Activated B cell treated with CpG ODN at 0.5 μM for 24 hours (primary cell): ENCODE measurements at regions not wholly inside any gene's neighbourhood (a gene's known extent, or its start where the extent isn't known, plus 50 kb on each side); places are given as distances from the start of the nearest gene placed in this dataset.

Experiments used
- ATAC-seq: fragments of 200-7000 bp; cut with Tn5 transposase; one replicate; pipeline ENCODE4 v1.10.0; 2021; ENCODE audit warnings: low read depth, mild to moderate bottlenecking, moderate library complexity
- CTCF ChIA-PET: fragments of 350-600 bp; sonication (Branson Sonifier 250); formaldehyde crosslinking; loops from one replicate; lab custom pipeline; 2021; ENCODE audit warnings: antibody characterized with exemption; lab: Charles Lee
- POLR2A ChIA-PET: fragments of 350-600 bp; sonication (Branson Sonifier 250); formaldehyde crosslinking; loops from one replicate; lab custom pipeline; 2021; ENCODE audit warnings: antibody characterized with exemption; lab: Charles Lee
- DNase-seq: peaks from one replicate; pipeline ENCODE4 v3.0.0; 2022
- H3K27ac Mint-ChIP-seq: one replicate; pipeline ENCODE4 v1.8.0; 2020; ENCODE audit warnings: mixed read lengths
- H3K27me3 Mint-ChIP-seq: one replicate; pipeline ENCODE4 v1.8.0; 2021; ENCODE audit warnings: mixed read lengths
- H3K36me3 Mint-ChIP-seq: one replicate; pipeline ENCODE4 v1.8.0; 2021; ENCODE audit warnings: low read depth, mixed read lengths
- H3K4me1 Mint-ChIP-seq: one replicate; pipeline ENCODE4 v1.8.0; 2021; ENCODE audit warnings: mixed read lengths
- H3K4me3 Mint-ChIP-seq: one replicate; pipeline ENCODE4 v1.8.0; 2020; ENCODE audit warnings: mild to moderate bottlenecking, mixed read lengths
- H3K9me3 Mint-ChIP-seq: one replicate; pipeline ENCODE4 v1.8.0; 2020; ENCODE audit warnings: mixed read lengths
- CTCF ChIP-seq: fragments of 200-600 bp; IDR thresholded peaks from one replicate; pipeline ENCODE4 v1.8.0; 2022; ENCODE audit warnings: antibody characterized with exemption, mild to moderate bottlenecking
- intact Hi-C: fragments of 100-400 bp; cut with micrococcal nuclease; formaldehyde crosslinking; loops from one replicate; pipeline ENCODE4 v1.15.1; 2024

GRCh38 chr7:10401793-10402192 lies 571.9 kb upstream of the PHF14 start:
- ChIA-PET POLR2A (no interaction called here), CTCF (no interaction called here)
- H3K27me3 Mint-ChIP-seq: no peaks in the 10 kb centered on the region
- no peak overlapping the region for H3K4me3 Mint-ChIP-seq
- ATAC-seq (no peak), DNase-seq (no peak)
- no peaks in the 10 kb centered on the region for H3K36me3 Mint-ChIP-seq
- no peak for TF ChIP-seq CTCF
- intact Hi-C loops: no loop called here
- no peak overlapping the region for H3K27ac Mint-ChIP-seq
- no peaks in the 10 kb centered on the region for H3K4me1 Mint-ChIP-seq
- H3K9me3 Mint-ChIP-seq: peaks cover 18% of the 10 kb centered on the region

- no peak for DNase-seq
- intact Hi-C loops: loop anchor here (2.0 to 5.0 kb wide), 2 partner anchors 476 to 800 kb away; no protein-coding TSS in a partner anchor
- ChIA-PET CTCF (interaction anchor here (1.0 to 1.1 kb wide), 2 partner anchors 9 to 477 kb away, joined by 3 read pairs; no protein-coding TSS in a partner anchor), POLR2A (no interaction called here)
- no peak overlapping the region for H3K4me3 Mint-ChIP-seq
- H3K9me3 Mint-ChIP-seq: no peaks in the 10 kb centered on the region
- H3K36me3 Mint-ChIP-seq: no peaks in the 10 kb centered on the region
- no peaks in the 10 kb centered on the region for H3K27me3 Mint-ChIP-seq
- no peak overlapping the region for H3K27ac Mint-ChIP-seq
- ATAC-seq: no peak
- TF ChIP-seq CTCF: peak; percentile 16
- H3K4me1 Mint-ChIP-seq: no peaks in the 10 kb centered on the region
Observed at GRCh38 chr7:10412422-10413019, 561.2 kb upstream of the PHF14 start.

DNA sequence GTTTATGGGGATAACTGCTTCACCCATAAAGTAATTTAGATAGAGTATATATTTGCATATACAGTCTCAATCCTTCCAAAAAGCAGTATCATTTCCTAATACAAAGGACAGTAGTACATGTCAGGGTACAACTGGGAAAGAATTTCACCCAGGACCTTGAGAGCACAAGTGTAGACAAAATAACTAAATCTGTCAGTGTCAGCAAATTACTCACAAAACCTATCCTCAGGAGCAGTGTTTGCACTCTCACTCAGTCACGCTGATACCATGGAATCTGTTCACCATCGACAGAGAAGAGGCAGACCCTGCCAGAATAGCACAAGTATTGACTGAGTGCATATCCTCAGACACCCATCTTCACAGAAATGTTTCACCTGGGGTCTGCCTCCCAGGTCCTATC lies 554.7 kb upstream of the PHF14 start:
- no peak for TF ChIP-seq CTCF
- DNase-seq (no peak), ATAC-seq (no peak)
- Mint-ChIP-seq H3K27me3 (no peaks in the 10 kb centered on the region), H3K36me3 (no peaks in the 10 kb centered on the region), H3K27ac (no peak overlapping the region), H3K4me3 (no peak overlapping the region), H3K4me1 (no peaks in the 10 kb centered on the region), H3K9me3 (no peaks in the 10 kb centered on the region)
- ChIA-PET POLR2A (no interaction called here), CTCF (no interaction called here)
- intact Hi-C loops: no loop called here

DNA sequence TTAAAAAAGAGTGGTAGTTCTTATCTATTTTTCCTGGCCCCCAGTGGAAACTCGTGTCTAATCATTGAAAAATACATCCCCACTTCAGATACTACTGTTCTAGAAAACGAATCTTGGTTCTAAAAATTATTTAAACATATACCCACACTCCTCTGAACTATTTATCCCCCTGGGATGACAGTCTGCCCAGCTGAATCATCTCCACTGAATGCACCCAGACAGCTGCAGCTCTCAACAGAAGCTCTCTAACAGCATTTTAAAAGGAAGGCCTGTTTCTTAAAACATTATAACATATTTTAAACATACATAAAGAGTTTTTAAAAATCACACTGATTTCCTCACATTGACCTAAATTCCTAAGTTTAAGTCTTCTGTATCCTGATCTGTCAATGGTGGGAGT lies 544.6 kb upstream of the PHF14 start:
- intact Hi-C loops: no loop called here
- ATAC-seq (no peak), DNase-seq (no peak)
- H3K9me3 Mint-ChIP-seq: peaks cover 2% of the 10 kb centered on the region
- CTCF ChIA-PET: no interaction called here
- H3K27ac Mint-ChIP-seq: no peak overlapping the region
- POLR2A ChIA-PET: no interaction called here
- TF ChIP-seq CTCF: no peak
- no peaks in the 10 kb centered on the region for H3K27me3 Mint-ChIP-seq
- no peak overlapping the region for H3K4me3 Mint-ChIP-seq
- H3K36me3 Mint-ChIP-seq: no peaks in the 10 kb centered on the region
- no peaks in the 10 kb centered on the region for H3K4me1 Mint-ChIP-seq

GRCh38 chr7:10429511-10429910 lies 544.2 kb upstream of the PHF14 start:
- ChIA-PET CTCF (no interaction called here), POLR2A (no interaction called here)
- intact Hi-C loops: no loop called here

More at GRCh38 chr7:10429511-10429910, 544.2 kb upstream of the PHF14 start:
- H3K36me3 Mint-ChIP-seq: no peaks in the 10 kb centered on the region
- H3K27me3 Mint-ChIP-seq: no peaks in the 10 kb centered on the region
- H3K9me3 Mint-ChIP-seq: peaks cover 3% of the 10 kb centered on the region
- ATAC-seq (no peak), DNase-seq (no peak)
- H3K27ac Mint-ChIP-seq: no peak overlapping the region
- no peak overlapping the region for H3K4me3 Mint-ChIP-seq
- H3K4me1 Mint-ChIP-seq: no peaks in the 10 kb centered on the region
- TF ChIP-seq CTCF: no peak
